C4-2B (cell line): ENCODE measurements at regions not wholly inside any gene's neighbourhood (a gene's known extent, or its start where the extent isn't known, plus 50 kb on each side); places are given as distances from the start of the nearest gene placed in this dataset.

Source experiments
- ZFX ChIP-seq: fragments of 450-650 bp; IDR thresholded peaks from 2 replicates; pipeline ENCODE4 v1.6.1; 2017
- TF ChIP-seq, protein P1 (sequence below): fragments of 450-650 bp; conservative IDR thresholded peaks from 2 replicates; pipeline ENCODE4 v1.5.1; 2017; ENCODE audit warnings: mild to moderate bottlenecking

DNA sequence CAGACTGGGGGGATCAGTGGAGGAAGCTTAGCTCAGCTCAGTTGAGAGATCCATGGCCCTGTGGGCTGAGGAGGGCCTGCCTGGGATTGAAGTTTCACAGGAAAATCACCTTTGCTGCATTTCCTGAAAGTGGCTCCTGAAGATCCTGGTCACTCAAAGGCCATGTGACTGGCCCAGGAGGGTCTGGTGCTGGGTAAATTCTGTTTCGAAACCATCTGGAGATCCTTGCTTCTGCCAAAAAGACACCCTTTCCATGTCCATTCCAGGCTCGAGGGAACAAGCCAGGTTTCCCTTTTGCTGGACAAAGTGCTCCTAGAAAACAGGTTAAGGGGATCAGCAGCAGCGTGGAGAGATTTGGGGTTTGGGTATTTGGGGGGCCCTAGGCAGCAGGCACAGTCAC is 293.3 kb downstream of the ZNF536 start:
- TF ChIP-seq, protein P1, sequence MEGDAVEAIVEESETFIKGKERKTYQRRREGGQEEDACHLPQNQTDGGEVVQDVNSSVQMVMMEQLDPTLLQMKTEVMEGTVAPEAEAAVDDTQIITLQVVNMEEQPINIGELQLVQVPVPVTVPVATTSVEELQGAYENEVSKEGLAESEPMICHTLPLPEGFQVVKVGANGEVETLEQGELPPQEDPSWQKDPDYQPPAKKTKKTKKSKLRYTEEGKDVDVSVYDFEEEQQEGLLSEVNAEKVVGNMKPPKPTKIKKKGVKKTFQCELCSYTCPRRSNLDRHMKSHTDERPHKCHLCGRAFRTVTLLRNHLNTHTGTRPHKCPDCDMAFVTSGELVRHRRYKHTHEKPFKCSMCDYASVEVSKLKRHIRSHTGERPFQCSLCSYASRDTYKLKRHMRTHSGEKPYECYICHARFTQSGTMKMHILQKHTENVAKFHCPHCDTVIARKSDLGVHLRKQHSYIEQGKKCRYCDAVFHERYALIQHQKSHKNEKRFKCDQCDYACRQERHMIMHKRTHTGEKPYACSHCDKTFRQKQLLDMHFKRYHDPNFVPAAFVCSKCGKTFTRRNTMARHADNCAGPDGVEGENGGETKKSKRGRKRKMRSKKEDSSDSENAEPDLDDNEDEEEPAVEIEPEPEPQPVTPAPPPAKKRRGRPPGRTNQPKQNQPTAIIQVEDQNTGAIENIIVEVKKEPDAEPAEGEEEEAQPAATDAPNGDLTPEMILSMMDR, result no peak
- no peak for TF ChIP-seq ZFX
